NCI-H510A (cell line): ENCODE measurements at regions not wholly inside any gene's neighbourhood (a gene's known extent, or its start where the extent isn't known, plus 50 kb on each side); places are given as distances from the start of the nearest gene placed in this dataset.

Experiments used
- DNase-seq: peaks from one replicate; lab custom pipeline; 2025; lab: John Stamatoyannopoulos, UW

DNA sequence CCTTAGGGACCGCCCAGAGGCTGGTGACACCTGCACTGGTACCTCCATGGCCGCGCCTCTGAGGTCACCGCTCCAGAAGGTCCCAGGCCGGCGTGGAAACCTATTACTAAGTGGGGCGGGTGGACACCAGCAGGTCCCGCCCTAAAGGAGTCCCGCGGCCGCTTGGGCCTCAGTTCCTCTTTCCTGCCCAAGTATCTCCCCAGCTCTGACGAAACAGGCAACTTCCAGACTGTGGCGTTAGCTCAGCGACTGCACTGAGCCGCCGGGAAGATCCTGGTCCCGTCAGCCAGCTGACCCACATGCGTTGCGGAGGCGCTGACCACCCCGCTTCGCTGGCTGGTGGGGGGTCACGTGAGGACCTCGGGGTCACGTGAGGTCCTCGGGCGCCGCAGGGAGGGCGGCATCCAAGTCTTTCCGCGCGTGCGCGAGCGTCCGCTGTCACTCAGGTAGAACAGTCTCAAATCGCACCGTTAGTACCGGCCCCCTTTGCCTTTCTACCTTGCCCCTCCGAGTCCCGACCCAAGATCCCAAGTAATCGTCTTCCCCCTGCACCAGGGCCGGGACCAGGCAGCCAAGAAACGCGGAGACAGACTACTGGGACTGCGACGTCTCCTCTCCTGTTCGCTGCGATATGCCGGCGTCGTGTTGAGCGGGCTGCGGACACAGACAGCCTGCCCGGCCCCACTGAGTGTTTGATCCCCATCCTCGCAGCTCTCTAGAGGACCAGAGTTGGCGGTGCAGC, 53.7 kb upstream of the KDM4C start:
- DNase-seq = peak; percentile 48

GRCh38 chr9:6702707-6703106, 55.1 kb upstream of the KDM4C start:
- no peak for DNase-seq

- DNase-seq = no peak
Measured at GRCh38 chr9:6696178-6696577, 50.6 kb upstream of the GLDC start.

GRCh38 chr9:6695121-6695814, 49.7 kb upstream of the GLDC start:
- DNase-seq = no peak
